ENCODE measurements at regions not wholly inside any gene's neighbourhood (a gene's known extent, or its start where the extent isn't known, plus 50 kb on each side); places are given as distances from the start of the nearest gene placed in this dataset.

GRCh38 chr17:13740686-13741085 lies 139.0 kb upstream of the HS3ST3A1 start:
- no peak for DNase-seq

GRCh38 chr17:13741744-13742143 lies 140.0 kb upstream of the HS3ST3A1 start:
- no peak for DNase-seq

GRCh38 chr17:13743906-13744305 lies 142.2 kb upstream of the HS3ST3A1 start:
- DNase-seq: no peak

GRCh38 chr17:13746404-13746803 lies 144.7 kb upstream of the HS3ST3A1 start:
- no peak for DNase-seq

GRCh38 chr17:13749166-13749890 lies 147.6 kb upstream of the HS3ST3A1 start:
- no peak for DNase-seq

GRCh38 chr17:13749891-13750235 lies 148.1 kb upstream of the HS3ST3A1 start:
- no peak for DNase-seq

- no peak for DNase-seq
Measured at GRCh38 chr17:13750816-13751793, 149.4 kb upstream of the HS3ST3A1 start.

GRCh38 chr17:13753154-13753553 lies 151.4 kb upstream of the HS3ST3A1 start:
- DNase-seq: no peak

GRCh38 chr17:13753771-13754170 lies 152.0 kb upstream of the HS3ST3A1 start:
- no peak for DNase-seq

- no peak for DNase-seq
Measured at GRCh38 chr17:13755851-13756250, 154.1 kb upstream of the HS3ST3A1 start.

GRCh38 chr17:13756763-13757162 lies 155.0 kb upstream of the HS3ST3A1 start:
- no peak for DNase-seq

- no peak for DNase-seq
Measured at GRCh38 chr17:13757871-13758270, 156.1 kb upstream of the HS3ST3A1 start.

GRCh38 chr17:13759518-13760335 lies 158.0 kb upstream of the HS3ST3A1 start:
- no peak for DNase-seq

GRCh38 chr17:13761038-13761603 lies 159.4 kb upstream of the HS3ST3A1 start:
- no peak for DNase-seq

GRCh38 chr17:13765701-13766100 lies 164.0 kb upstream of the HS3ST3A1 start:
- no peak for DNase-seq

- DNase-seq: no peak
Measured at GRCh38 chr17:13770702-13771101, 169.0 kb upstream of the HS3ST3A1 start.

GRCh38 chr17:13775450-13775849 lies 173.7 kb upstream of the HS3ST3A1 start:
- no peak for DNase-seq

- no peak for DNase-seq
Measured at GRCh38 chr17:13776027-13776551, 174.4 kb upstream of the HS3ST3A1 start.

GRCh38 chr17:13777003-13777402 lies 175.3 kb upstream of the HS3ST3A1 start:
- no peak for DNase-seq

GRCh38 chr17:13784434-13785095 lies 182.8 kb upstream of the HS3ST3A1 start:
- DNase-seq: no peak

- DNase-seq: no peak
Measured at GRCh38 chr17:13785981-13786598, 184.4 kb upstream of the HS3ST3A1 start.

Data from hippocampal formation (tissue), 2 donors.